K562 (cell line): ENCODE measurements at regions not wholly inside any gene's neighbourhood (a gene's known extent, or its start where the extent isn't known, plus 50 kb on each side); places are given as distances from the start of the nearest gene placed in this dataset.

Experiments used
- ARID1B ChIP-seq: fragments of 450-650 bp; IDR thresholded peaks from 2 replicates; pipeline ENCODE4 v1.6.1; 2016; ENCODE audit warnings: antibody characterized with exemption, mild to moderate bottlenecking, inconsistent platforms
- ATF3 ChIP-seq, 2 experiments: fragments of 450-650 bp in 1 of 2; sonication (generic) in 1 of 2; formaldehyde crosslinking in 1 of 2; IDR thresholded peaks in 1 of 2; conservative IDR thresholded peaks in 1 of 2; 2 replicates each; pipeline versions ENCODE4 v1.6.1 to v1.8.1; 2016 to 2023; ENCODE audit warnings: mild to moderate bottlenecking in 2 of 2, moderate library complexity in 2 of 2, inconsistent platforms in 1 of 2, missing genetic modification reagents in 1 of 2
- GABPA ChIP-seq: fragments of 200-800 bp; sonication (Bioruptor generic); conservative IDR thresholded peaks from 2 replicates; pipeline ENCODE4 v1.6.1; 2016; ENCODE audit warnings: low read depth, missing genetic modification characterization, missing compliant biosample characterization
- HMG20A ChIP-seq: fragments of 450-650 bp; formaldehyde crosslinking; conservative IDR thresholded peaks from 2 replicates; pipeline ENCODE4 v1.4.0; 2020; ENCODE audit warnings: mild to moderate bottlenecking, mixed read lengths
- HMG20B ChIP-seq: fragments of 250-450 bp; sonication (Bioruptor Pico); IDR thresholded peaks from 2 replicates; pipeline ENCODE4 v1.5.0; 2021; ENCODE audit warnings: mild to moderate bottlenecking
- NCOA6 ChIP-seq: fragments of 450-650 bp; IDR thresholded peaks from 2 replicates; pipeline ENCODE4 v1.6.1; 2017; ENCODE audit warnings: mild to moderate bottlenecking
- NR3C1 ChIP-seq: sonication (generic); formaldehyde crosslinking; IDR thresholded peaks from 2 replicates; pipeline ENCODE4 v1.8.1; 2022; ENCODE audit warnings: missing genetic modification reagents
- PHF8 ChIP-seq: fragments of 200-600 bp; sonication (generic); IDR thresholded peaks from 2 replicates; pipeline ENCODE4 v1.6.1; 2012; ENCODE audit warnings: mixed run types, mild to moderate bottlenecking, inconsistent platforms, low read length, moderate library complexity, borderline replicate concordance
- RBBP5 ChIP-seq: fragments of 200-600 bp; sonication (generic); IDR thresholded peaks from 2 replicates; pipeline ENCODE4 v1.6.1; 2012; ENCODE audit warnings: borderline replicate concordance, mild to moderate bottlenecking, low read length, control low read depth, inconsistent platforms; ENCODE audit not compliant: insufficient read depth, poor library complexity, severe bottlenecking
- SAFB ChIP-seq: fragments of 200-400 bp; formaldehyde crosslinking; IDR thresholded peaks from 2 replicates; pipeline ENCODE4 v1.6.1; 2017; ENCODE audit warnings: low read depth, low read length, borderline replicate concordance
- SMARCC2 ChIP-seq: fragments of 450-650 bp; IDR thresholded peaks from 2 replicates; pipeline ENCODE4 v1.6.1; 2017; ENCODE audit warnings: antibody characterized with exemption, moderate library complexity, mild to moderate bottlenecking, low read depth
- TAF1 ChIP-seq: IDR thresholded peaks from 2 replicates; pipeline ENCODE4 v1.6.1; 2011; ENCODE audit warnings: mild to moderate bottlenecking, low read length, moderate library complexity; ENCODE audit not compliant: insufficient read depth, control insufficient read depth, severe bottlenecking; ENCODE audit errors: extremely low read depth
- TOE1 ChIP-seq, 2 experiments: fragments of 450-650 bp in 1 of 2; sonication (generic) in 1 of 2; formaldehyde crosslinking in 1 of 2; IDR thresholded peaks; 2 replicates each; pipeline versions ENCODE4 v1.7.1 to v1.8.0; 2016 to 2022; ENCODE audit warnings: borderline replicate concordance in 2 of 2, mild to moderate bottlenecking in 2 of 2, antibody characterized with exemption in 1 of 2, inconsistent platforms in 1 of 2, low read depth in 1 of 2, missing genetic modification reagents in 1 of 2, moderate library complexity in 1 of 2
- ZMIZ1 ChIP-seq, 2 experiments: fragments of 150-350 bp in 1 of 2; IDR thresholded peaks; 2 replicates each; pipeline ENCODE4 v1.6.1; 2012 to 2016; ENCODE audit warnings: low read depth in 2 of 2, low read length in 2 of 2, mild to moderate bottlenecking in 1 of 2, moderate library complexity in 1 of 2
- ZNF232 ChIP-seq: sonication (generic); formaldehyde crosslinking; IDR thresholded peaks from 2 replicates; pipeline ENCODE4 v1.8.0; 2022; ENCODE audit warnings: mild to moderate bottlenecking, missing genetic modification reagents
- ZNF274 ChIP-seq: IDR thresholded peaks from 2 replicates; pipeline ENCODE4 v1.6.1; 2011; ENCODE audit warnings: low read depth, mild to moderate bottlenecking, low read length, moderate library complexity, borderline replicate concordance
- ZNF518B ChIP-seq: fragments of 250-450 bp; sonication (Bioruptor Pico); IDR thresholded peaks from 2 replicates; pipeline ENCODE4 v1.5.0; 2021; ENCODE audit warnings: mild to moderate bottlenecking, moderate library complexity
- ZNF830 ChIP-seq: fragments of 250-450 bp; sonication (Bioruptor Pico); IDR thresholded peaks from 2 replicates; pipeline ENCODE4 v1.5.0; 2021; ENCODE audit warnings: mild to moderate bottlenecking

GRCh38 chr6:28816909-28817807 lies 106.6 kb downstream of the TRIM27 start (continued):
- no peak for TF ChIP-seq HMG20B
- TF ChIP-seq SMARCC2: no peak
- TF ChIP-seq ZNF830 (CRISPR knock-in tag): no peak
- no peak for TF ChIP-seq ZMIZ1 (IDR thresholded peaks at IDR 0.05; ENCODE audit: low read depth in 2 of 2, low read length in 2 of 2)
- TF ChIP-seq ARID1B: no peak
- TF ChIP-seq NR3C1 (CRISPR knock-in tag): no peak
- TF ChIP-seq ATF3 (IDR thresholded peaks at IDR 0.05): no peak
- no peak for TF ChIP-seq ATF3 (CRISPR knock-in tag; conservative IDR thresholded peaks at IDR 0.05)
- peak; percentile 61; the same call in 1 of the 2 replicates for TF ChIP-seq ZNF274
- no peak; the same call in 1 of the 2 replicates for TF ChIP-seq TOE1 (IDR thresholded peaks at IDR 0.05; ENCODE audit: borderline replicate concordance)
- TF ChIP-seq TOE1 (CRISPR knock-in tag; IDR thresholded peaks at IDR 0.05; ENCODE audit: borderline replicate concordance, low read depth): 0 out of 2 replicates have a peak, but pooled peaks have one; percentile 52
- TF ChIP-seq RBBP5: peak; percentile 80
- TF ChIP-seq GABPA (tag): no peak
- no peak for TF ChIP-seq ZNF232 (CRISPR knock-in tag)
- no peak for TF ChIP-seq TAF1
- no peak for TF ChIP-seq HMG20A
- no peak for TF ChIP-seq PHF8
- no peak for TF ChIP-seq NCOA6
- TF ChIP-seq SAFB: no peak
- TF ChIP-seq ZNF518B (CRISPR knock-in tag): no peak
